Ectodermal cell (in vitro differentiated cells): ENCODE measurements at regions not wholly inside any gene's neighbourhood (a gene's known extent, or its start where the extent isn't known, plus 50 kb on each side); places are given as distances from the start of the nearest gene placed in this dataset.
"Not testable (repeated sequence)": the region's sequence is repeated elsewhere in the genome, so short reads cannot be mapped to it uniquely, and the experiment has no call there.

ENCODE experiments used
- H3K27ac ChIP-seq: 2 replicates; pipeline ENCODE4 v1.7.0; 2013; ENCODE audit warnings: mild to moderate bottlenecking, low read depth, low read length; ENCODE audit not compliant: insufficient read depth, poor library complexity, severe bottlenecking
- H3K27me3 ChIP-seq: 2 replicates; pipeline ENCODE4 v1.7.0; 2013; ENCODE audit warnings: mild to moderate bottlenecking, low read length; ENCODE audit not compliant: insufficient read depth, control insufficient read depth, poor library complexity, severe bottlenecking
- H3K36me3 ChIP-seq: one replicate; pipeline ENCODE4 v1.7.0; 2013; ENCODE audit warnings: low read length; ENCODE audit not compliant: control insufficient read depth, insufficient read depth
- H3K4me1 ChIP-seq: one replicate; pipeline ENCODE4 v1.7.0; 2013; ENCODE audit warnings: low read length; ENCODE audit not compliant: control insufficient read depth, insufficient read depth
- H3K4me3 ChIP-seq: 2 replicates; pipeline ENCODE4 v1.7.0; 2013; ENCODE audit warnings: low read depth, low read length, control low read depth; ENCODE audit not compliant: insufficient read depth
- H3K9me3 ChIP-seq: 2 replicates; pipeline ENCODE4 v1.7.0; 2013; ENCODE audit warnings: mild to moderate bottlenecking, low read length, moderate library complexity; ENCODE audit not compliant: control insufficient read depth
- WGBS, 2 experiments: methylation state at CpG; one replicate each; pipeline ENCODE4 v1.1.7; 2013; ENCODE audit warnings: missing lambda C conversion rate in 2 of 2; 5-methylcytosine and 5-hydroxymethylcytosine counted together

DNA sequence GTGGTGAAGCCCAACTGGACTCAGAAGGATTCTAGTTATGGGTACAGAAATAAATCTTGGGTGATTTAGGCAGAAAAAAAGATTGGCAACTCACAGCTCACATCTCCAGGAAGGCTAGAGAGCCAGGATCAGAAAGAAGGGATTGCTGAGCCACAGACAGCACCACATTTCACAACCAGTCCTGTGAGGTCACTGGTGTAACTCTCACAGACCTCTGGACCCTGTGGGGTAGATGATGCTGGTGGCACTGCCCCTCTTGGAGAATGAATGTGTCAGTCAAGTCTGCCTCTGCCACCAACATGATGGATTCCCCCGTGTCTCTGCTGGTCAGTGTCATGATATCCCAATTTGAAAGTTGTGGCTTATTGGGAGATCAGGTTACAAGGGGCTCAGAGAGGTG is 70.9 kb upstream of the HMCN1 start:
- Histone ChIP-seq H3K27me3 (no peaks in the 10 kb centered on the region), H3K4me3 (no peak overlapping the region), H3K9me3 (no peaks in the 10 kb centered on the region), H3K4me1 (no peaks in the 10 kb centered on the region), H3K36me3 (no peaks in the 10 kb centered on the region), H3K27ac (no peak overlapping the region)
- WGBS, 2 experiments = 57 to 67% methylated on average over 1 of the region's 1 CpG

- Histone ChIP-seq H3K4me1 (no peaks in the 10 kb centered on the region), H3K27ac (no peak overlapping the region), H3K9me3 (no peaks in the 10 kb centered on the region), H3K36me3 (no peaks in the 10 kb centered on the region), H3K4me3 (no peak overlapping the region), H3K27me3 (no peaks in the 10 kb centered on the region)
- WGBS, 2 experiments = 88 to 91% methylated on average over 2 of the region's 2 CpGs
Measured at GRCh38 chr1:185661971-185662370, 72.2 kb upstream of the HMCN1 start.

DNA sequence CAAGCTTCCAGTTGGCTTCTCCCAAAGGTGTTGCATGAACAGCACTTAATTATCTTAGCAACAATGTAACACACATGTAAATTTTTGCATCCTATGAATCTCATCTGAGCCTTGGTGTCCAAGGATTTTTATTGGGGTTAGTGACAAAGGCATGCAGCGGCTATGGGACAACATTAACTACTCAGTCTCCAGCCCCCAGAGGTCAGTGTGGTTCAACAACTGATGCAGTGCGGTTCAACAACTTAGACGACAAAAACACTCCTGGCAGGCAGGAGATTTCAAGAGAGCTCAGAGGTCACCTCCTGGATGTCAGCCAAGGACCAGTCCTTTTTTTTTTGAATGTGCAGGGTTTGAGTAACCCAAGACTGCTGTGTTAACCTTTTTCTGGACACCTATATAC is 77.5 kb upstream of the HMCN1 start:
- no peaks in the 10 kb centered on the region for H3K27me3 ChIP-seq
- WGBS, 2 experiments = 88 to 91% methylated on average over 3 of the region's 3 CpGs
- no peaks in the 10 kb centered on the region for H3K9me3 ChIP-seq
- H3K36me3 ChIP-seq = no peaks in the 10 kb centered on the region
- H3K27ac ChIP-seq = no peak overlapping the region
- no peak overlapping the region for H3K4me3 ChIP-seq
- no peaks in the 10 kb centered on the region for H3K4me1 ChIP-seq

- no peak overlapping the region for H3K27ac ChIP-seq
- H3K9me3 ChIP-seq = no peaks in the 10 kb centered on the region
- H3K27me3 ChIP-seq = no peaks in the 10 kb centered on the region
- H3K4me1 ChIP-seq = no peaks in the 10 kb centered on the region
- no peak overlapping the region for H3K4me3 ChIP-seq
- H3K36me3 ChIP-seq = no peaks in the 10 kb centered on the region
Measured at GRCh38 chr1:185654952-185655314, 79.3 kb upstream of the HMCN1 start.

GRCh38 chr1:185654199-185654951 is 79.8 kb upstream of the HMCN1 start:
- no peak overlapping the region for H3K4me3 ChIP-seq
- H3K27ac ChIP-seq = no peak overlapping the region
- no peaks in the 10 kb centered on the region for H3K36me3 ChIP-seq
- WGBS, 2 experiments = 86% methylated on average over 4 of the region's 4 CpGs
- no peaks in the 10 kb centered on the region for H3K4me1 ChIP-seq
- H3K27me3 ChIP-seq = no peaks in the 10 kb centered on the region
- no peaks in the 10 kb centered on the region for H3K9me3 ChIP-seq

DNA sequence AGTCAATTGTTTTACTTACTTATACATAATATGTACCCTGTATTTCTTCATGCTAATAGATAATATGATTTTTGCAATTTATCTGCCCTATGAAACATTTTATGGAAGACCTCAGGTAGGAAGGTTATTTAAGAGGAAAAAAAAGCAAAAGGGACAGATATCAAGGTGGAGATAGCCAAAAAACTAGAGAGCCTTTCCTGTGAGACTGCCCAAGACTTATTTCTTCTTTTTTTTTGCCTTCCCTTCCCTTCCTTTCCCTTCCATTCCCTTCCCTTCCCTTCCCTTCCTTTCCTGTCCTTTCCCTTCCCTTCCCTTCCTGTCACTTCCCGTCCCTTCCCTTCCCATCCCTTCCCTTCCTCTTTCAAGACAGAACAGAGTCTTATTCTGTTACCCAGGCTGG is 80.6 kb upstream of the HMCN1 start:
- Histone ChIP-seq H3K9me3 (no peaks in the 10 kb centered on the region), H3K27me3 (no peaks in the 10 kb centered on the region), H3K27ac (no peak overlapping the region), H3K4me1 (no peaks in the 10 kb centered on the region), H3K4me3 (no peak overlapping the region), H3K36me3 (no peaks in the 10 kb centered on the region)
- 85 to 90% methylated on average over 1 of the region's 1 CpG for WGBS, 2 experiments

GRCh38 chr1:185652348-185652747 is 81.8 kb upstream of the HMCN1 start:
- no peak overlapping the region for H3K27ac ChIP-seq
- H3K27me3 ChIP-seq = no peaks in the 10 kb centered on the region
- no peaks in the 10 kb centered on the region for H3K36me3 ChIP-seq
- H3K4me3 ChIP-seq = no peak overlapping the region
- WGBS, 2 experiments = 83 to 94% methylated on average over 2 of the region's 2 CpGs
- H3K9me3 ChIP-seq = no peaks in the 10 kb centered on the region
- H3K4me1 ChIP-seq = no peaks in the 10 kb centered on the region

DNA sequence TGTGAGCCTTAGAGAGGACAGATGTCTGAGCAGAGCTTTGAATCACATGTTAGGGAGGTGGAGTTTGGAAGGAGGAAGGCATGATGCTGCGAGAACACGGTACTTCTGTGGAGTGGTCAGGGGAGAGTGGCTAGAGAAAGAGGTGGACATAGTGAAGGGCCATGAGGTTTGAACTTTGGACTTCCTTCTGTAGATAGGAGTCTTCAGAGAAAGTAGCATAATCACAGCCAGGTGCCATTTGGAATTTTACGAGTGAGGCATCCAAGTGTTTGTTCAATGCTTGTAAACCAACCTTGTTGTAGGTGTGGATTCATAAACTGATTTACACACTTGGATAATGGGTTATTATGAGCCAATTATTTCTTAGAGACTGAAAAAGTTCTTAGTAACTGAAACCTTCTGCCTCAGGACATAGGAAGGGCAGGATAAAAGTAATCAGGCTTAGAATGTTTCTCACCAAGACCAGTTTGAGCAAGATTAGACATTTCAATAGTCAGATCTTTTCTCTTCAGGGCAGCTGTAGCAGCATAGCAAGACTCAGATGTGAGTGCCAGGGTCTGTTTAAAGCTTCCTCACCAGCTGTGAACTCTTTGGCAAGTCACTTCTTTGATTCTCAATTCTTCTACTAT is 83.5 kb upstream of the HMCN1 start:
- WGBS, 2 experiments = 92 to 95% methylated on average over 3 of the region's 3 CpGs
- no peaks in the 10 kb centered on the region for H3K9me3 ChIP-seq
- peaks cover 14% of the 10 kb centered on the region for H3K4me1 ChIP-seq
- H3K27ac ChIP-seq = no peak overlapping the region
- no peaks in the 10 kb centered on the region for H3K27me3 ChIP-seq
- no peaks in the 10 kb centered on the region for H3K36me3 ChIP-seq
- no peak overlapping the region for H3K4me3 ChIP-seq

- H3K27me3 ChIP-seq = no peaks in the 10 kb centered on the region
- H3K4me1 ChIP-seq = peaks cover 19% of the 10 kb centered on the region
- H3K27ac ChIP-seq = no peak overlapping the region
- WGBS, 2 experiments = 96 to 98% methylated on average over 38 of the region's 38 CpGs
- no peak overlapping the region for H3K4me3 ChIP-seq
- no peaks in the 10 kb centered on the region for H3K36me3 ChIP-seq
- no peaks in the 10 kb centered on the region for H3K9me3 ChIP-seq
Measured at GRCh38 chr1:185648858-185649589, 85.2 kb upstream of the HMCN1 start.

- not testable (repeated sequence) for H3K27me3 ChIP-seq, H3K4me3 ChIP-seq, H3K36me3 ChIP-seq, H3K9me3 ChIP-seq, H3K27ac ChIP-seq
- H3K4me1 ChIP-seq = peaks cover 19% of the 10 kb centered on the region
- 94 to 96% methylated on average over 12 of the region's 12 CpGs for WGBS, 2 experiments
Measured at GRCh38 chr1:185647597-185648267, 86.5 kb upstream of the HMCN1 start.
